ENCODE measurements at regions not wholly inside any gene's neighbourhood (a gene's known extent, or its start where the extent isn't known, plus 50 kb on each side); places are given as distances from the start of the nearest gene placed in this dataset.

- no peak for DNase-seq
These were observed 863.3 kb downstream of the C12orf50 start for GRCh38 chr12:87165733-87166375.

GRCh38 chr12:87163122-87163521 is 866.1 kb downstream of the C12orf50 start:
- DNase-seq: no peak

- no peak for DNase-seq
These were observed 868.2 kb downstream of the C12orf50 start for GRCh38 chr12:87160848-87161601.

GRCh38 chr12:87157791-87158190 is 871.4 kb downstream of the C12orf50 start:
- no peak for DNase-seq

- DNase-seq: no peak
These were observed 873.6 kb downstream of the C12orf50 start for GRCh38 chr12:87155621-87156020.

- DNase-seq: no peak
These were observed 876.2 kb downstream of the C12orf50 start for GRCh38 chr12:87152841-87153528.

- no peak for DNase-seq
These were observed 877.1 kb downstream of the C12orf50 start for GRCh38 chr12:87152075-87152474.

GRCh38 chr12:87150969-87151662 is 878.1 kb downstream of the C12orf50 start:
- DNase-seq: no peak

GRCh38 chr12:87142342-87142741 is 886.2 kb upstream of the MGAT4C start:
- DNase-seq: no peak

GRCh38 chr12:87141091-87141490 is 884.9 kb upstream of the MGAT4C start:
- no peak for DNase-seq

GRCh38 chr12:87140262-87140661 is 884.1 kb upstream of the MGAT4C start:
- no peak for DNase-seq

GRCh38 chr12:87137220-87137619 is 881.0 kb upstream of the MGAT4C start:
- DNase-seq: no peak

GRCh38 chr12:87136330-87136976 is 880.3 kb upstream of the MGAT4C start:
- DNase-seq: no peak

- no peak for DNase-seq
These were observed 871.1 kb upstream of the MGAT4C start for GRCh38 chr12:87127272-87127671.

GRCh38 chr12:87121896-87122295 is 865.7 kb upstream of the MGAT4C start:
- no peak for DNase-seq

- DNase-seq: no peak
These were observed 864.2 kb upstream of the MGAT4C start for GRCh38 chr12:87120440-87120839.

- no peak for DNase-seq
These were observed 863.5 kb upstream of the MGAT4C start for GRCh38 chr12:87119713-87120112.

- DNase-seq: no peak
These were observed 861.3 kb upstream of the MGAT4C start for GRCh38 chr12:87117526-87117925.

- no peak for DNase-seq
These were observed 860.6 kb upstream of the MGAT4C start for GRCh38 chr12:87116780-87117179.

- no peak for DNase-seq
These were observed 856.6 kb upstream of the MGAT4C start for GRCh38 chr12:87112571-87113345.

- DNase-seq: no peak
These were observed 851.6 kb upstream of the MGAT4C start for GRCh38 chr12:87107766-87108165.

Data from nucleus accumbens (tissue), 56 donors.